HG03575 (cell line): ENCODE measurements at regions not wholly inside any gene's neighbourhood (a gene's known extent, or its start where the extent isn't known, plus 50 kb on each side); places are given as distances from the start of the nearest gene placed in this dataset.
A peak's percentile ranks its signal among the peaks of the same experiment; 100 is the strongest.

Experiments used
- ATAC-seq: cut with Tn5 transposase; IDR thresholded peaks from one replicate; pipeline ENCODE4 v1.9.1; 2021; ENCODE audit not compliant: unreplicated experiment, insufficient number of reproducible peaks, low FRiP score; ENCODE audit errors: extremely low read depth

DNA sequence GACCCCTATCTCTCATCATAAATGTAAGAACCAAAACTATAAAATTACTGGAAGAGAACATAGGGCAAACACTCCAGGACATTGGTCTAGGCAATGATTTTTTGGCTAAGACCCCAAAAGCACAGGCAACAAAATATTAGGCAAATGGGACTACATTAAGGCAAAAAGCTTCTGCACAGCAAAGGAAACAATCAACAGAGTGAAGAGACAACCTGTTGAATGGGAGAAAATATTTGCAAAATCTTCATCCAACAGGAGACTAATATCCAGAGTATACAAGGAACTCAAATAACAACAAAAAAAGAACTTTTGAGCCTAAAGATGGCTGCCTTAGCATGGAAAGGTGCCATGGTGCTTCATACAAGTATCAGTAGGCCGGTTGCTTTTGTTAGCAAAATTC lies 111.1 kb upstream of the FMR1 start:
- ATAC-seq, result no peak

DNA sequence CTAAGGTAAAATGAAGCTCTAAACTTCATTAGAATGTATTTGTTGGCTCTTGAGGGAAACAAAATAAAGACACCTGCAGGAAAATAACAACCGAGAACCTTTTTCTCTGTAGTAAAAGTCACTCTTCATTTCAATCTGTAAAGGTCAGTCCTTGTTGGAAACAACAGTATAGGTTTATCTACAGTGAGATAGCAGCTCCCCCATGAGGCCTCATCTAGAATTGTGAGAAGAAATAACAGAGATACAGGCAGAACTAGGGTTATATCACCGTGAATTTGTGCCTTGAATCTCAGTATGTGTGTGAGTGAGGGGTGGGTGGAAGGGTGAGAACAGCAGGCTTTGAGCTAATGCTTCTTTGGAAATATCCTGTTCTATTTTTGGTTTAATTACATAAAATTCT lies 107.8 kb upstream of the FMR1 start:
- no peak for ATAC-seq

GRCh38 chrX:147811803-147812202 lies 99.9 kb upstream of the FMR1 start:
- no peak for ATAC-seq

- no peak for ATAC-seq
These were observed 84.6 kb upstream of the FMR1 start for GRCh38 chrX:147827070-147827469.

GRCh38 chrX:147828719-147829118 lies 83.0 kb upstream of the FMR1 start:
- no peak for ATAC-seq

GRCh38 chrX:147832707-147833348 lies 78.9 kb upstream of the FMR1 start:
- ATAC-seq, result no peak

DNA sequence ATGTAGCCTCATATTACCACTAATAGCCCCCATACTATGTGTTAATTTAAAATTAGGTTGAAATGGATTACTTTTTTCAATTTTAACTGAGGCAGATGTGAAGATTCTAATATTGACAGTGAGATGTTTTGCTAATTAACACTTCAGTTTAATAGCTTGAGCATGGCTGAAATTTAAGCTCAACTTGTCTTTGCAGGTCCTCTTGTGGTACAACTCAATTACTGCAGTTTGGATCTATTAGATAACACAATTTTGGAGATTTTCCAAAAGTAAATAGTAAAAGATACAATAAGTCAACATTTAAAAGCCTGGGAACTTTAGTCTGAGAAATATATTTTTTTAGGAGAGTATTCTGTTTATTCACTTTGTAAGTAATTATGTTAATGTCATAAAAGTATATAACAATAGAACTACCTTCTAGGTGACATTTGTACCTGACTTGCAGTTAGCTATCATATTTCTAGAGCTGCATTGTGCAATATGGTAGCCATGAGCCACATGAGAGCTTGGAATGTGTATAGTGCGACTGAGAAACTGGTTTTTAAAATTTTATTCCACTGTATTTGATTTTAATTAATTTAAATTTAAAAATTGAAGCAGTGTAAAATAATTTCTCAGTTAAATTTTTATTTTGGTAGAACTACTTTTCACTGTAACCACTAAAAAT lies 73.1 kb upstream of the FMR1 start:
- ATAC-seq, result no peak

DNA sequence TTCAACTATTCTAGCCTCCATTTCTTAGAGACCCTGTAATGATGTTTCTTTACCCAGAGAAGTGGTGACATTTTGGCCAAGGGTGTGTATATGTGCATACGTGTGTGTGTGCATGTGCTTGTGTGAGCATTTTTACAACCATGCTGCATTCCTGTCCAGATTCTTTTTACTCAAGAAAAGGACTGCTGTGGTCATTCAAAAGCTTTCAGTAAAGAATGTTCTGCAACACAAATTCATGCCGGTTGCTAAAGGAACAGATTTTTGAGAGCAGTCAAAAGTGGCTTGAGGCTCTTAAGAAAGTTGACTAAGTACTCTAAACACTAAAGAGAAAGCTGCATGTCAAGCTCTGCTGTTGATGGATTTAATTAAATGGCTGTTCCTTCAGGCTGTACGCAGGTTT lies 65.0 kb upstream of the FMR1 start:
- ATAC-seq, result no peak

DNA sequence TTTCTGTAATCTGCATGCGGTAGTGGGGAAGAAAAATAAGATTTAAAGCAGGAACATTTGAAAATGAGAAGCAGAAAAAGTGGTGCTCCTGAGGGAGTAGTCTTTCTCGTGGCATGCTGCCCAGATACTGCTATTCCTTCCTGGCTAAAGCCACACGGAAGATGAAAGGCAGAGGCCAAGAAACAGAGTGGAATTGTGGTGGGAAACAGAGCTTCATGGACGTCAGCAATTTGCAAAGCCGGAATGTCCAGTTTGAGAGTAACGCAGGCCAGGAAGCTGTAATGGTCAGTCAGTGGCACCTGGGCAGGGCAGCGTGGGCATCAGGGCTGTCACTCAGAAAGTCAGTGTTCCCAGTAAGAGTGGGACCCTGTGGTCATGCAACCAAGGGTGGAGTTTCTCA lies 63.7 kb upstream of the FMR1 start:
- no peak for ATAC-seq

DNA sequence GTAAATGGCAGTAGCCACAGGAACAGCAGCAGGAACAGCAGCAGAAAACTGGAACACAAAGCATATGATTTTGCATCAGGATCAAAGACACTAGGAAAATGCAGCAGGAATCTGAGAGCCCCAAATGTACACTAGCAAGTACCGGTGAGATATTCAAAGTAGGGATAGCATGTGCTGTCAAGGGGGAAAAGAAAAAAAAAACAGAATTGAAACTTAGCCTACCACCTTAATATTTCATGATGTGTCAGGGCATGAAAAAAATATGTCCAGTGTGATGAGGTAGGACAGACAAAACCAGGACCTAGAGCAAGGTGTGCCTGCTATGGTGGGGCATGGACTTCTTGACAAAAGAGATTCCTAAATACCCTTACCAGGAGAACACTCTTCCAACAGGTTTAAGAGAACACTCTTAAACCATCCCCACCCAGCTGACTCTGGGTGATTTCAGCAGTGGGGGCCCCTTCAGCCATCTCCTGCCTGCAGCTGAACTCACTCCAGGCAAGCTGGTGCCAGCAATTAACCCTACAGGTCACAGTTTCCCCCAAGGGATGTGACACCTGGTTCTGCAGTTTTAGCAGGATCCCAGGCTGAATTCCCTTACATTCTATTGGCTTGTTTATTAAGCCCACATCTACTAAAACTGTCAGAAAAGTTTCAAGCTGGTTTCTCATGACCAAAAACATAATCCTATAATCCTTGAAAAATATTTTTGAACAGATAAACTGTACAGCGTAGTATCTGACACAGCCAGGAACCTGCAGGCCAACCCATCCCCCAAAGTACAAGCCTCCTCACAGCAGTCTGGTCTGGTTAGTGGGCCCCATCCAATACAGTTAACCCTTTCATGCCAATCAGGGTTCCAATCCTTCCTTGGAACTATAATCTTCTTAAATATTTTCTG lies 62.9 kb upstream of the FMR1 start:
- peak; percentile 54 for ATAC-seq

DNA sequence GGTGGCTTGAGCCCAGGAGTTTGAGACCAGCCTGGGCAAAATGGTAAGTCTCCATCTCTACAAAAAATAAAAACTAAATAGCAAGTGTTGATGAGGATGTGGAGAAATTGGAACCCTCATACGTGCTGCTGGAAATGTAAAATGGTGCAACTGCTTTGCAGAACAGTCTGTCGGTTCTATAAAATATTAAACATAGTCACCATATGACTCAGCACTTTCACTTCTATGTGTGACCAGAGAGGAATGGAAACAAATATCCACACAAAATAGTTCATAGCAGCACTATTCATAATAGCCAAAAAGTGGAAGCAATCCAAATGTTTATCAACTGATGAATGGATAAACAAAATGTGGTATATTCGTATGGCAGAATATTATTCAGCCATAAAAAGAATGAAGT lies 60.8 kb upstream of the FMR1 start:
- ATAC-seq, result peak; percentile 80

DNA sequence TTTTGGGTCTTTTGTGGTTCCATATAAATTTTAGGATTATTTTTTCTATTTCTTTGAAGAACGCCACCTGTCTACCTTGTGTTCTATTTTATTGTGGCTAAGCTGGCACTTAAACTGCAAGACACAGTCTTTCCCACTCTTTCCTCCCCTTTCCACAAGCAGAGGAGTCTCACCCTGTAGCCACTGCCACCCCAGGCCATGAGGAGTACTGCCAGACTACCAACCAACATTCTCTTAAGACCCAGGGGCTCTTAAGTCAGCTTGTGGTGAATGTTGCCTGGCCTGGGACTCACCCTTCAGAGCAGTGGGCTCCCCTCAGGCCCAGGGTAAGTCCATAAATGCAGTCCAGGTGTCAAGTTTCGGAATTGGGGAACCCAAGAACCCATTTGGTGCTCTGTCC lies 58.0 kb upstream of the FMR1 start:
- no peak for ATAC-seq

DNA sequence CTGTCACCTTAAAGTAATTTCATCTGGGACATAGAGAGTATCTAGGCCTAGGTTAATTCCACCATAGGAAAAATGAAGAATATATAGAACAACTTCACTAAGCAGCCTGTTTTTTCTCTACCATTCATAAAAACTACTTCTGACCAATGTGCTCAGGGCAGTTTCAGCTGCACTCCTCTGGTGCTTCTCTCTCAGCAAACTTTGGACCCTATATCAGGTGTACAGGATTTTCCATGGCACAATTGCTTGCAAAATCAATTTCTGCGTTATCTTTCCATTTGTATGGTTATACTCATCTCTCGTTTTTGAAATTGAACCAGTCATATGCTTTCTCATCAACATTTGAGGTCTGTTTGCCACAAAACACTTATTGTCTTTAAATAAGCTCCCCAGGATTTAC lies 52.1 kb upstream of the FMR1 start:
- no peak for ATAC-seq
